ENCODE measurements at regions not wholly inside any gene's neighbourhood (a gene's known extent, or its start where the extent isn't known, plus 50 kb on each side); places are given as distances from the start of the nearest gene placed in this dataset.

DNA sequence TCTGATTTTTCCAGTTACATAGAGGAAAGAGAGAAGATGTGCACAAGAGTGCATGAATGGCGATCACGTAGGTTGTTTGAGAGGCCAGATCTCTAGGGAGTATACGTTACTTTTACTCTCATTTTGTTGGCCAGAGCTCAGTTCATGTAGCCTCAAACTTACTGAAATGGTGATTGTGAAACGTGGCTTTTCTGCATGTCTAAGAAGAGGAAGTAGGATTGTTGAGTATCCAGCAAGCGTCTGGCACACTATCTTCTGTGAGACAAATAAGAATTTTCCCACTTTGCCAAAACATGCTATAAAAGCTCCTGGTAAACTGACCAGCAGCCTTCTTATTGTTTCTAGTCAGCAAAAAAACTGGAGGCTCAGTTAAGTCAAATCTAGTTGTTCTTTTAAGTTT, 264.5 kb upstream of the EMCN start:
- H3K27me3 ChIP-seq (ENCODE audit: control insufficient read depth, insufficient read depth, low read length): no peaks in the 10 kb centered on the region
- no peaks in the 10 kb centered on the region for H3K36me3 ChIP-seq (ENCODE audit: control insufficient read depth, insufficient read depth, low read length)
- no peak for DNase-seq (ENCODE audit: low read depth)
- H3K4me3 ChIP-seq (ENCODE audit: low read depth, low read length): no peak overlapping the region
- no peak for TF ChIP-seq CTCF (IDR thresholded peaks at IDR 0.05; ENCODE audit: insufficient read depth, low read length, poor library complexity, severe bottlenecking)

DNA sequence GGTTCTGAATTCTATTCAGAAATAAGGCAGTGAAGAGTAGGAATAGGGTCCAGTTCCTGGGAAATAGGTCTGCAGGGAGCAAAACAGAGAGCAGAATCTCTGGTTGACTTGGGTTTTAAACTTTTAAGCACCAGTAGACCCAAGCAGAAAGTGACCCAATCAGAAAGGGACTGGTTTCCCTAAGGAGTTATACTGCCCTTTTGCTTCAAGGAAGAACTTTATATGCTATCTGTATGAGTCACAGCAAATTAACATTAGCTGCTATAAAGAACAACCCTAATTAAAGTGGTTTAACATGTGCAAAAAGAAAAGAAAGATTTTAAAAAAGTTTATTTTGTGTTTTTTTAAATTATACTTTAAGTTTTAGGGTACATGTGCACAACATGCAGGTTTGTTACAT, 263.6 kb upstream of the EMCN start:
- DNase-seq (ENCODE audit: low read depth): no peak
- no peaks in the 10 kb centered on the region for H3K27me3 ChIP-seq (ENCODE audit: control insufficient read depth, insufficient read depth, low read length)
- no peak overlapping the region for H3K4me3 ChIP-seq (ENCODE audit: low read depth, low read length)
- no peaks in the 10 kb centered on the region for H3K36me3 ChIP-seq (ENCODE audit: control insufficient read depth, insufficient read depth, low read length)
- no peak for TF ChIP-seq CTCF (IDR thresholded peaks at IDR 0.05; ENCODE audit: insufficient read depth, low read length, poor library complexity, severe bottlenecking)

- Histone ChIP-seq H3K4me3 (ENCODE audit: low read depth, low read length) (no peak overlapping the region), H3K36me3 (ENCODE audit: control insufficient read depth, insufficient read depth, low read length) (no peaks in the 10 kb centered on the region), H3K27me3 (ENCODE audit: control insufficient read depth, insufficient read depth, low read length) (no peaks in the 10 kb centered on the region)
- DNase-seq (ENCODE audit: low read depth): no peak
- TF ChIP-seq CTCF (IDR thresholded peaks at IDR 0.05; ENCODE audit: insufficient read depth, low read length, poor library complexity, severe bottlenecking): no peak
These were observed 262.3 kb upstream of the EMCN start for GRCh38 chr4:100780126-100780525.

DNA sequence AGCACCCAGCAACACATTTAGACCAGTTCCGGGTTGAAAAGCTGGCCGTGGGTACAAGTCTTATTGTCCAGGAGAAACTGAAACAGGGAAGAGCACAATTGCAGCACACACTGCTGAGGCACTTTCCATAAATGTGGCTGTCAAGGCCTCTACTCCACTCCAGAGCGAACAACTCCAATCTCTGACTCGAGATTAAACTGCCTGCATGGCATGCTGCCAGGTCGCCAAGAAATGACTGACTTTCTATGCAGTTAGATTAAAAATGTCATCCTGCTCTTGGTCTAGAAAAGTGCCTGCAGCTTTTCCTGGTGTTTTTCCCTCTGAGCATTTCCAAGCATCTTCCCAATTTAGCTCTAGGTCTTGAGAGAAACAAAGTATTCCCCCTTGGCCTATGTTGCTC, 260.6 kb upstream of the EMCN start:
- no peaks in the 10 kb centered on the region for H3K36me3 ChIP-seq (ENCODE audit: control insufficient read depth, insufficient read depth, low read length)
- no peaks in the 10 kb centered on the region for H3K27me3 ChIP-seq (ENCODE audit: control insufficient read depth, insufficient read depth, low read length)
- H3K4me3 ChIP-seq (ENCODE audit: low read depth, low read length): no peak overlapping the region
- no peak for DNase-seq (ENCODE audit: low read depth)
- no peak for TF ChIP-seq CTCF (IDR thresholded peaks at IDR 0.05; ENCODE audit: insufficient read depth, low read length, poor library complexity, severe bottlenecking)

DNA sequence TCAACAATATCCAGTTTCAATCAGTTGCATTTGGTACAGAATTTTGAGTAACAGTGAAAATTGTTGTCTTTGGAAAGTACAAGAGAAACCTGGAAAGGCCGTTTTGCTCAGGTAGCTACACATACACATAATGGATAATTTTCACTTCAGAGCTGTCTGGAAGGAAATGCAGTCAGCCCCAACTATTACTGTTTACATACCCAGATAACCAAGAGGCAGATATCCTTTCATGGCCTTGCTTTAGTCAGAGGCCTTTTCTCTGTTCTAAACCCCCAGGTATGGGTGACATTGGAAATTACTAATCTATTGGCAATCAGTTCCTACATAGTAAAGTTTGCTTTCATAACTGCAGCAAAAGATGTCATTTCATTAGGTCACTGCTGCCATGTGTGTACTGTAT, 244.9 kb upstream of the EMCN start:
- no peaks in the 10 kb centered on the region for H3K27me3 ChIP-seq (ENCODE audit: control insufficient read depth, insufficient read depth, low read length)
- DNase-seq (ENCODE audit: low read depth): no peak
- H3K4me3 ChIP-seq (ENCODE audit: low read depth, low read length): no peak overlapping the region
- no peak for TF ChIP-seq CTCF (IDR thresholded peaks at IDR 0.05; ENCODE audit: insufficient read depth, low read length, poor library complexity, severe bottlenecking)
- H3K36me3 ChIP-seq (ENCODE audit: control insufficient read depth, insufficient read depth, low read length): no peaks in the 10 kb centered on the region

- TF ChIP-seq CTCF (IDR thresholded peaks at IDR 0.05; ENCODE audit: insufficient read depth, low read length, poor library complexity, severe bottlenecking): no peak
These were observed 236.9 kb upstream of the EMCN start for GRCh38 chr4:100754751-100755150.

More at GRCh38 chr4:100754751-100755150, 236.9 kb upstream of the EMCN start:
- Histone ChIP-seq H3K4me3 (ENCODE audit: low read depth, low read length) (no peak overlapping the region), H3K36me3 (ENCODE audit: control insufficient read depth, insufficient read depth, low read length) (no peaks in the 10 kb centered on the region), H3K27me3 (ENCODE audit: control insufficient read depth, insufficient read depth, low read length) (no peaks in the 10 kb centered on the region)
- no peak for DNase-seq (ENCODE audit: low read depth)
